WTC11 (cell line): ENCODE measurements at regions not wholly inside any gene's neighbourhood (a gene's known extent, or its start where the extent isn't known, plus 50 kb on each side); places are given as distances from the start of the nearest gene placed in this dataset.

Experiments used
- ATF2 ChIP-seq: sonication (generic); formaldehyde crosslinking; IDR thresholded peaks from 2 replicates; pipeline ENCODE4 v1.8.1; 2022; ENCODE audit warnings: low read depth, missing genetic modification reagents, borderline replicate concordance
- CTCF ChIP-seq: fragments of 200-600 bp; IDR thresholded peaks from 2 replicates; pipeline ENCODE4 v1.8.0; 2022; ENCODE audit warnings: antibody characterized with exemption
- E2F5 ChIP-seq: sonication (generic); formaldehyde crosslinking; IDR thresholded peaks from 2 replicates; pipeline ENCODE4 v1.8.1; 2022; ENCODE audit warnings: mild to moderate bottlenecking, moderate library complexity, missing genetic modification reagents
- ELF4 ChIP-seq: sonication (generic); formaldehyde crosslinking; IDR thresholded peaks from 2 replicates; pipeline ENCODE4 v1.8.1; 2022; ENCODE audit warnings: low read depth, mild to moderate bottlenecking, moderate library complexity, missing genetic modification reagents
- NR2C2 ChIP-seq: sonication (generic); formaldehyde crosslinking; IDR thresholded peaks from 2 replicates; pipeline ENCODE4 v1.8.0; 2022; ENCODE audit warnings: mild to moderate bottlenecking, missing genetic modification reagents
- NR3C1 ChIP-seq: sonication (generic); formaldehyde crosslinking; conservative IDR thresholded peaks from 2 replicates; pipeline ENCODE4 v1.8.1; 2023; ENCODE audit warnings: low read depth, mild to moderate bottlenecking, missing genetic modification reagents
- RORB ChIP-seq: fragments of 250-450 bp; sonication (Bioruptor Pico); IDR thresholded peaks from 2 replicates; pipeline ENCODE4 v1.9.0; 2021; ENCODE audit warnings: mild to moderate bottlenecking
- STAT6 ChIP-seq: sonication (generic); formaldehyde crosslinking; conservative IDR thresholded peaks from 2 replicates; pipeline ENCODE4 v1.8.1; 2023; ENCODE audit warnings: mild to moderate bottlenecking, low read depth, missing genetic modification reagents, moderate library complexity
- USF2 ChIP-seq: sonication (generic); formaldehyde crosslinking; IDR thresholded peaks from 2 replicates; pipeline ENCODE4 v1.8.1; 2023; ENCODE audit warnings: mild to moderate bottlenecking, missing genetic modification reagents, moderate library complexity

GRCh38 chr1:22338071-22338765 is 113.4 kb upstream of the ZBTB40 start:
- TF ChIP-seq STAT6 (no peak), ATF2 (CRISPR knock-in tag) (no peak), NR3C1 (CRISPR knock-in tag) (no peak), E2F5 (no peak), CTCF (no peak), ELF4 (CRISPR knock-in tag) (no peak), RORB (CRISPR knock-in tag) (no peak), NR2C2 (CRISPR knock-in tag) (no peak), USF2 (no peak)
